OCI-LY1 (cell line): ENCODE measurements at regions not wholly inside any gene's neighbourhood (a gene's known extent, or its start where the extent isn't known, plus 50 kb on each side); places are given as distances from the start of the nearest gene placed in this dataset.

Source experiments
- EZH2 ChIP-seq: fragments of 200-600 bp; sonication (generic), shearing (Covaris generic); IDR thresholded peaks from 2 replicates; pipeline ENCODE4 v1.8.0; 2017; ENCODE audit warnings: borderline replicate concordance, mixed run types, mild to moderate bottlenecking, antibody characterized with exemption, low read length, moderate library complexity, mixed read lengths
- TF ChIP-seq, protein P1 (sequence below): fragments of 200-600 bp; sonication (generic), shearing (Covaris generic); IDR thresholded peaks from 2 replicates; pipeline ENCODE4 v1.5.1; 2017; ENCODE audit warnings: mild to moderate bottlenecking, antibody characterized with exemption, low read length, moderate library complexity, mixed read lengths

DNA sequence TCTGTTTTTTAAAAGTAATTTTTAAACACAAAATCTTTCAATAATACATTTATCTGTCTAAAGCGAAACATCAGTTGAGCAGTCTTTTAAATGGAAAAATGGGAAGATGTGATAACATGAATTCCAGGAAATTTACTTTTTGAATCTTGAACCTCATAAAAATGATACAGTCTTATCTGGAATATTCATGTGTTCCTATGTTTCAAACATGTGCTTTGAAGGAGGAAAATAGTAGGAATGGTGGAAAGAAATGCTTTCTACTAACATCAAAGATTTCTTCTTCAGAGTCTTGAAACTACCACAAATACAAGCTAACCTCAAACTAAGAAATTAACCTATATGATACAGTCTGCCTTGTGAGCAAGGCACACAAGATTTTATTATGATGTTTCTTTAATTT is 317.5 kb upstream of the SEMA3A start:
- TF ChIP-seq, protein P1, sequence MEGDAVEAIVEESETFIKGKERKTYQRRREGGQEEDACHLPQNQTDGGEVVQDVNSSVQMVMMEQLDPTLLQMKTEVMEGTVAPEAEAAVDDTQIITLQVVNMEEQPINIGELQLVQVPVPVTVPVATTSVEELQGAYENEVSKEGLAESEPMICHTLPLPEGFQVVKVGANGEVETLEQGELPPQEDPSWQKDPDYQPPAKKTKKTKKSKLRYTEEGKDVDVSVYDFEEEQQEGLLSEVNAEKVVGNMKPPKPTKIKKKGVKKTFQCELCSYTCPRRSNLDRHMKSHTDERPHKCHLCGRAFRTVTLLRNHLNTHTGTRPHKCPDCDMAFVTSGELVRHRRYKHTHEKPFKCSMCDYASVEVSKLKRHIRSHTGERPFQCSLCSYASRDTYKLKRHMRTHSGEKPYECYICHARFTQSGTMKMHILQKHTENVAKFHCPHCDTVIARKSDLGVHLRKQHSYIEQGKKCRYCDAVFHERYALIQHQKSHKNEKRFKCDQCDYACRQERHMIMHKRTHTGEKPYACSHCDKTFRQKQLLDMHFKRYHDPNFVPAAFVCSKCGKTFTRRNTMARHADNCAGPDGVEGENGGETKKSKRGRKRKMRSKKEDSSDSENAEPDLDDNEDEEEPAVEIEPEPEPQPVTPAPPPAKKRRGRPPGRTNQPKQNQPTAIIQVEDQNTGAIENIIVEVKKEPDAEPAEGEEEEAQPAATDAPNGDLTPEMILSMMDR: no peak
- no peak for TF ChIP-seq EZH2
